ENCODE measurements at regions not wholly inside any gene's neighbourhood (a gene's known extent, or its start where the extent isn't known, plus 50 kb on each side); places are given as distances from the start of the nearest gene placed in this dataset.

- Mint-ChIP-seq H3K36me3 (ENCODE audit: low read depth) (no peaks in the 10 kb centered on the region), H3K4me1 (peaks cover 9% of the 10 kb centered on the region), H3K4me3 (no peak overlapping the region), H3K27me3 (ENCODE audit: low read depth) (no peaks in the 10 kb centered on the region), H3K9me3 (no peaks in the 10 kb centered on the region), H3K27ac (no peak overlapping the region)
- TF ChIP-seq CTCF (IDR thresholded peaks at IDR 0.05; ENCODE audit: unreplicated experiment in 3 of 3) = no peak
These were observed 327.1 kb downstream of the PTTG2 start for GRCh38 chr4:38287101-38287851.

GRCh38 chr4:38289553-38289952 is 329.4 kb downstream of the PTTG2 start:
- no peak overlapping the region for H3K4me3 Mint-ChIP-seq
- H3K36me3 Mint-ChIP-seq (ENCODE audit: low read depth) = peaks cover 6% of the 10 kb centered on the region
- H3K27ac Mint-ChIP-seq = no peak overlapping the region
- TF ChIP-seq CTCF (IDR thresholded peaks at IDR 0.05; ENCODE audit: unreplicated experiment in 3 of 3) = no peak
- H3K4me1 Mint-ChIP-seq = peaks cover 9% of the 10 kb centered on the region
- H3K27me3 Mint-ChIP-seq (ENCODE audit: low read depth) = no peaks in the 10 kb centered on the region
- H3K9me3 Mint-ChIP-seq = peaks cover 21% of the 10 kb centered on the region

- Mint-ChIP-seq H3K27me3 (ENCODE audit: low read depth) (no peaks in the 10 kb centered on the region), H3K9me3 (peaks cover 26% of the 10 kb centered on the region), H3K27ac (no peak overlapping the region), H3K4me1 (peaks cover 9% of the 10 kb centered on the region), H3K4me3 (no peak overlapping the region), H3K36me3 (ENCODE audit: low read depth) (peaks cover 11% of the 10 kb centered on the region)
- no peak for TF ChIP-seq CTCF (IDR thresholded peaks at IDR 0.05; ENCODE audit: unreplicated experiment in 3 of 3)
These were observed 330.2 kb downstream of the PTTG2 start for GRCh38 chr4:38290366-38290765.

GRCh38 chr4:38290914-38291313 is 330.7 kb downstream of the PTTG2 start:
- Mint-ChIP-seq H3K27ac (no peak overlapping the region), H3K9me3 (peaks cover 30% of the 10 kb centered on the region), H3K4me1 (peaks cover 9% of the 10 kb centered on the region), H3K27me3 (ENCODE audit: low read depth) (no peaks in the 10 kb centered on the region), H3K4me3 (no peak overlapping the region), H3K36me3 (ENCODE audit: low read depth) (peaks cover 11% of the 10 kb centered on the region)
- TF ChIP-seq CTCF (IDR thresholded peaks at IDR 0.05; ENCODE audit: unreplicated experiment in 3 of 3) = no peak

- Mint-ChIP-seq H3K9me3 (peaks cover 40% of the 10 kb centered on the region), H3K36me3 (ENCODE audit: low read depth) (peaks cover 17% of the 10 kb centered on the region)
These were observed 332.3 kb downstream of the PTTG2 start for GRCh38 chr4:38292529-38292928.

More at GRCh38 chr4:38292529-38292928, 332.3 kb downstream of the PTTG2 start:
- Mint-ChIP-seq H3K27me3 (ENCODE audit: low read depth) (no peaks in the 10 kb centered on the region), H3K4me3 (no peak overlapping the region), H3K27ac (no peak overlapping the region), H3K4me1 (peaks cover 9% of the 10 kb centered on the region)
- TF ChIP-seq CTCF (IDR thresholded peaks at IDR 0.05; ENCODE audit: unreplicated experiment in 3 of 3) = no peak

All from nephron (organoid).